ENCODE measurements at regions not wholly inside any gene's neighbourhood (a gene's known extent, or its start where the extent isn't known, plus 50 kb on each side); places are given as distances from the start of the nearest gene placed in this dataset.

GRCh38 chr16:80323808-80324195, 217.0 kb upstream of the DYNLRB2 start:
- TF ChIP-seq CTCF (IDR thresholded peaks at IDR 0.05): no peak
- TF ChIP-seq POLR2A (IDR thresholded peaks at IDR 0.05): no peak
